ENCODE measurements at regions not wholly inside any gene's neighbourhood (a gene's known extent, or its start where the extent isn't known, plus 50 kb on each side); places are given as distances from the start of the nearest gene placed in this dataset.

DNA sequence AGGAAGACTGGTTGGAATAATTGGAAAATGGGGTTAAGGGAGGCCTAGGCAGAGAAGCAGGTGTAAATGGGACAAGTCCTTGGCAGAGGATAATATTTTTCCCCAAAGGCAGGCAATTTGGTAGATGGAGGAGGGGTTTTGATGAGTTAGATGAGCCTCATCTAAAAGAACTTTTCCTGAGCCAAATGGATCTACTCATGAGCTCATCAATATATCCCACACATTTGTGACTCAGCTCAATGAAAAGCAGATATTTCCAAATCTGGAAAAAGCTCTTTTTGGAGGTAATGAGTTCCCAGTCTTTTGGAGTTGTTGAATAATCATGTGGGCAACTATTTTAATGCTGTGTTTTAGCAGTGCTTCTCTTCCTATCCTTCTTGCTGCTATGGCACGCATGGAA lies 685.5 kb upstream of the CITED2 start:
- TF ChIP-seq POLR2A (IDR thresholded peaks at IDR 0.05) (no peak), POLR2AphosphoS5 (IDR thresholded peaks at IDR 0.05) (no peak), EP300 (IDR thresholded peaks at IDR 0.05) (no peak)
- TF ChIP-seq, protein P1, sequence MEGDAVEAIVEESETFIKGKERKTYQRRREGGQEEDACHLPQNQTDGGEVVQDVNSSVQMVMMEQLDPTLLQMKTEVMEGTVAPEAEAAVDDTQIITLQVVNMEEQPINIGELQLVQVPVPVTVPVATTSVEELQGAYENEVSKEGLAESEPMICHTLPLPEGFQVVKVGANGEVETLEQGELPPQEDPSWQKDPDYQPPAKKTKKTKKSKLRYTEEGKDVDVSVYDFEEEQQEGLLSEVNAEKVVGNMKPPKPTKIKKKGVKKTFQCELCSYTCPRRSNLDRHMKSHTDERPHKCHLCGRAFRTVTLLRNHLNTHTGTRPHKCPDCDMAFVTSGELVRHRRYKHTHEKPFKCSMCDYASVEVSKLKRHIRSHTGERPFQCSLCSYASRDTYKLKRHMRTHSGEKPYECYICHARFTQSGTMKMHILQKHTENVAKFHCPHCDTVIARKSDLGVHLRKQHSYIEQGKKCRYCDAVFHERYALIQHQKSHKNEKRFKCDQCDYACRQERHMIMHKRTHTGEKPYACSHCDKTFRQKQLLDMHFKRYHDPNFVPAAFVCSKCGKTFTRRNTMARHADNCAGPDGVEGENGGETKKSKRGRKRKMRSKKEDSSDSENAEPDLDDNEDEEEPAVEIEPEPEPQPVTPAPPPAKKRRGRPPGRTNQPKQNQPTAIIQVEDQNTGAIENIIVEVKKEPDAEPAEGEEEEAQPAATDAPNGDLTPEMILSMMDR (IDR thresholded peaks at IDR 0.05): no peak

DNA sequence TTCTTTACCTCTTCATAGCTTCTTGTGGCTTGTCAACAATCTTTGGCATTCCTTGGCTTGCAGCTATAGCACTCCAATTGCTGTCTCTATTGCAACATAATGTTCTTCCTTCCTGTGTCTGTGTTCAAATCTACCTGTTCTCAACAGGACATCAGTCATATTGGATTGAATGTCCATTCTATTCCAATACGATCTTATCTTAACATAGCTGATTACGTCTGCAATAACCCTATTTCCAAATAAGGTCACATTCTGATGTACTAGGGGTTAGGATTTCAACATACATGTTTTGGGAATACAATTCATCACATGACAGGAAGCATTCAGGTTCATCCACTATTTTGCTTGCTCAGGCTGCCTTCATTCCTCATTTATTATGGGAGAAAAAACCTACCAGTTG lies 684.4 kb upstream of the CITED2 start:
- WGBS, 2 donors (ENCODE audit: low coverage in 1 of 2): 91 to 97% methylated on average over 2 of the region's 2 CpGs
- TF ChIP-seq EP300 (IDR thresholded peaks at IDR 0.05) (no peak), POLR2A (IDR thresholded peaks at IDR 0.05) (no peak), POLR2AphosphoS5 (IDR thresholded peaks at IDR 0.05) (no peak)
- TF ChIP-seq, protein P1 (IDR thresholded peaks at IDR 0.05): no peak
- H3K4me3 ChIP-seq: no peak overlapping the region

More for the DNA sequence above, 685.5 kb upstream of the CITED2 start:
- 100% methylated on average over 1 of the region's 1 CpG; no CpG with 5 or more reads in 1 of the 2 donors for WGBS, 2 donors (ENCODE audit: low coverage in 1 of 2)
- Histone ChIP-seq H3K9me3 (no peaks in the 10 kb centered on the region), H3K36me3 (no peaks in the 10 kb centered on the region), H3K4me1 (peaks cover 0 to 22% (median 11%) of the 10 kb centered on the region in 3 donors), H3K27me3 (no peaks in the 10 kb centered on the region), H3K4me3 (no peak overlapping the region), H3K27ac (no peak overlapping the region)
- ATAC-seq: no peak

DNA sequence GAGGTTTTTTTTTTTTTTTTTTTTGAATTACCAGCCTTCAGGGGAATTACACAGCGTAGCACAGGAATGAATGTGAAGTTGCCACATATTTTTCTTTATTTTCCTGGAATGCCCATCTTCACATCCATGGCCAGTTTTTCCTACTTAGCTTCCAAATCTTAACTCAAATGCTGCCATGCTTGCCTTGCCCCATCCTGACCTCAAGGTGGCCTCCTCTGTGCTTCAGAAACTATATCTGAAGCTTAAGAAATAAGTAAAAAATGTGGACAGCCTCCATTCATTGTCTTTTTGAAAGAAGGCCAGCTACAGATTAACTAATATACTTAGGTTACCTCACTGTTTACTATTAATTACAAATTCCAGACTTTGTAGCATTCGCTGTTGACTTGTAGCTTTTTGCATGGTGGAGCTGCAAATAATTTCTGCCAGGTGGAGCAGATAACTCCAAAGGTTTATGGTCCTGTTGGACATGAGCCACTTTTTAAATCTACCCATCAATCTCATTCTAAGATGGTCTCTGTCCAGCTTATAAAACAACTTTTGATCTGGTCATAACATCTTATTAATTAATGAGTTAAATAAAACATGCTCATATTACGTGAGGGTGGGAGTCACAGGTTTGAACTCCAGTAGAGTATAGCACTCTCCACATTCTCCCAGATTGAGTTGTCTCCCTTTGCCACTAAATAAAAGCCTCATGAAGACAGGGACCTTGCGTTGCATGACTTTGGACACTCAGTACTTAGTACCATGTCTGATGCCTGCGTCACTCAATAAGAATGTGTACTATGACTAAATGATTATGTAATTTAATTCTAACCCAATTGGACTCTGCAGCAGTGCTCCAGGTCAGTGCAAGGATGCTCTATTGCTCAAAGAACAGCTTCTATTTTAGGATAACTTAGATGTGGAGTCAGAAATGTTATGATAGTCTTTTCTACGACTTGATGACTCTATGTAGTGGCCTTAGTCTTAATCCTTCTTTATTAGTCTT lies 678.6 kb upstream of the CITED2 start:
- Histone ChIP-seq H3K27ac (no peak overlapping the region), H3K4me1 (no peaks in the 10 kb centered on the region), H3K27me3 (no peaks in the 10 kb centered on the region), H3K36me3 (no peaks in the 10 kb centered on the region), H3K9me3 (no peaks in the 10 kb centered on the region), H3K4me3 (no peak overlapping the region)
- WGBS, 2 donors (ENCODE audit: low coverage in 1 of 2): 72 to 75% methylated on average over 3 to 6 of the region's 6 CpGs
- ATAC-seq: peak; percentile 41
- TF ChIP-seq, protein P1 (IDR thresholded peaks at IDR 0.05): no peak
- TF ChIP-seq POLR2A (IDR thresholded peaks at IDR 0.05) (no peak), POLR2AphosphoS5 (IDR thresholded peaks at IDR 0.05) (no peak), EP300 (IDR thresholded peaks at IDR 0.05) (no peak)

More for the DNA sequence above, 684.4 kb upstream of the CITED2 start:
- Histone ChIP-seq H3K4me1 (peaks cover 0 to 22% (median 11%) of the 10 kb centered on the region in 3 donors), H3K27me3 (no peaks in the 10 kb centered on the region), H3K9me3 (no peaks in the 10 kb centered on the region), H3K36me3 (no peaks in the 10 kb centered on the region), H3K27ac (no peak overlapping the region)
- ATAC-seq: no peak

DNA sequence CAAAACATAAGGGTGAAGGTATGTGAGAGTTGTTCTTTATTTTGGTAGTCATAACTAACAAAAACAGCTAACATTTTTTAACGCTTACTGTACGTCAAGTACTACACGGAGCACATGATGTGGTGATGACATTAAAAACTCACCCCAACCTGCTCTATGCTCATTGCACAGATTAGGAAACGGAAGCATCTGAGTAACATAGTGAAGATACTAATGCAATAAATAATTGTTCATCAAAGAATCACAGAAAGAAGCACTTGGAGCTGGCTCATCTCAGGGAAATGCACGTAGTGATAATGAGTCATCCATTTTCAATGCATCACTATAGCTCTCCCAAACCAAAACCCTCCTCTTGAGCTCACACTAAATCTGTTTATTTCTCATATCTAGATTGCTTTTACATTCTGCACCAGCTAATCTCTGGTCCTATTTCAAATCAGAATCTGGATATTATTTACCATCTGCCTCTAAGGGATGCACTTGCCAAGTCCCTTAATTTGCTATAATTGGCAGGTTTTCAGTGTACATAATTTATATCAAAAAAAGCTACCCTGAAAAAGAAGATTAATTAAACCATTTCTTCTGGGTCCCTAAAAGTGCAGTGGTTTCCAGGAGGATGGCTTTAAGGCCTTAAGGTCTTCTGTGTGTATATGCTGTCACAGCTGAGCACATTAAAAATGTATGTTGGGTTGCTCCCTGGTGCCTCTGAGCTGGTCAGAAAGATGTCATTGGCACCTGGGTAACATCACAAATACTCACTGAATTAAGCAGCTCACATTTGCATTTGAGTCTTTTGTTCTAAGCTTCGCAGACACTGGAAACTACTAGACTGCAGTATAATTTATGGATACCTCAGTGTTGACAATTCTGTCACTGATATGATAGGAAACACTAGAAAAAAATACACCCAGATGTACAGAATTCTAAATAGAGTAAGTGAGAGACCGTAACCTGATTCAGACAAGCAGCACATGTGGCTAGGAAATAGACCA lies 677.4 kb upstream of the CITED2 start:
- H3K4me1 ChIP-seq: no peaks in the 10 kb centered on the region
- ATAC-seq: no peak
- no peaks in the 10 kb centered on the region for H3K27me3 ChIP-seq
- TF ChIP-seq EP300 (IDR thresholded peaks at IDR 0.05) (no peak), POLR2AphosphoS5 (IDR thresholded peaks at IDR 0.05) (no peak), POLR2A (IDR thresholded peaks at IDR 0.05) (no peak)
- TF ChIP-seq, protein P1 (IDR thresholded peaks at IDR 0.05): no peak
- no peak overlapping the region for H3K4me3 ChIP-seq
- no peaks in the 10 kb centered on the region for H3K9me3 ChIP-seq
- no peak overlapping the region for H3K27ac ChIP-seq
- WGBS, 2 donors (ENCODE audit: low coverage in 1 of 2): 53 to 64% methylated on average over 6 to 7 of the region's 7 CpGs
- no peaks in the 10 kb centered on the region for H3K36me3 ChIP-seq
